D721Med (cell line): ENCODE measurements at regions not wholly inside any gene's neighbourhood (a gene's known extent, or its start where the extent isn't known, plus 50 kb on each side); places are given as distances from the start of the nearest gene placed in this dataset.

Source experiments
- DNase-seq: peaks from one replicate; pipeline ENCODE4 v3.0.0; 2011; ENCODE audit warnings: low spot score; ENCODE audit not compliant: insufficient read length
- FAIRE-seq: peaks from 2 replicates; lab custom pipeline; 2011; peaks lifted over from hg19 to GRCh38; lab: Jason Lieb, UNC
- TF ChIP-seq, protein P1 (sequence below): IDR thresholded peaks from 2 replicates; pipeline ENCODE4 v1.5.1; 2012; ENCODE audit warnings: mild to moderate bottlenecking, control low read depth; ENCODE audit not compliant: insufficient read depth; ENCODE audit errors: missing control alignments

- TF ChIP-seq, protein P1, sequence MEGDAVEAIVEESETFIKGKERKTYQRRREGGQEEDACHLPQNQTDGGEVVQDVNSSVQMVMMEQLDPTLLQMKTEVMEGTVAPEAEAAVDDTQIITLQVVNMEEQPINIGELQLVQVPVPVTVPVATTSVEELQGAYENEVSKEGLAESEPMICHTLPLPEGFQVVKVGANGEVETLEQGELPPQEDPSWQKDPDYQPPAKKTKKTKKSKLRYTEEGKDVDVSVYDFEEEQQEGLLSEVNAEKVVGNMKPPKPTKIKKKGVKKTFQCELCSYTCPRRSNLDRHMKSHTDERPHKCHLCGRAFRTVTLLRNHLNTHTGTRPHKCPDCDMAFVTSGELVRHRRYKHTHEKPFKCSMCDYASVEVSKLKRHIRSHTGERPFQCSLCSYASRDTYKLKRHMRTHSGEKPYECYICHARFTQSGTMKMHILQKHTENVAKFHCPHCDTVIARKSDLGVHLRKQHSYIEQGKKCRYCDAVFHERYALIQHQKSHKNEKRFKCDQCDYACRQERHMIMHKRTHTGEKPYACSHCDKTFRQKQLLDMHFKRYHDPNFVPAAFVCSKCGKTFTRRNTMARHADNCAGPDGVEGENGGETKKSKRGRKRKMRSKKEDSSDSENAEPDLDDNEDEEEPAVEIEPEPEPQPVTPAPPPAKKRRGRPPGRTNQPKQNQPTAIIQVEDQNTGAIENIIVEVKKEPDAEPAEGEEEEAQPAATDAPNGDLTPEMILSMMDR: no peak
Measured at GRCh38 chr6:168865522-168865921, 388.1 kb downstream of the THBS2 start.

DNA sequence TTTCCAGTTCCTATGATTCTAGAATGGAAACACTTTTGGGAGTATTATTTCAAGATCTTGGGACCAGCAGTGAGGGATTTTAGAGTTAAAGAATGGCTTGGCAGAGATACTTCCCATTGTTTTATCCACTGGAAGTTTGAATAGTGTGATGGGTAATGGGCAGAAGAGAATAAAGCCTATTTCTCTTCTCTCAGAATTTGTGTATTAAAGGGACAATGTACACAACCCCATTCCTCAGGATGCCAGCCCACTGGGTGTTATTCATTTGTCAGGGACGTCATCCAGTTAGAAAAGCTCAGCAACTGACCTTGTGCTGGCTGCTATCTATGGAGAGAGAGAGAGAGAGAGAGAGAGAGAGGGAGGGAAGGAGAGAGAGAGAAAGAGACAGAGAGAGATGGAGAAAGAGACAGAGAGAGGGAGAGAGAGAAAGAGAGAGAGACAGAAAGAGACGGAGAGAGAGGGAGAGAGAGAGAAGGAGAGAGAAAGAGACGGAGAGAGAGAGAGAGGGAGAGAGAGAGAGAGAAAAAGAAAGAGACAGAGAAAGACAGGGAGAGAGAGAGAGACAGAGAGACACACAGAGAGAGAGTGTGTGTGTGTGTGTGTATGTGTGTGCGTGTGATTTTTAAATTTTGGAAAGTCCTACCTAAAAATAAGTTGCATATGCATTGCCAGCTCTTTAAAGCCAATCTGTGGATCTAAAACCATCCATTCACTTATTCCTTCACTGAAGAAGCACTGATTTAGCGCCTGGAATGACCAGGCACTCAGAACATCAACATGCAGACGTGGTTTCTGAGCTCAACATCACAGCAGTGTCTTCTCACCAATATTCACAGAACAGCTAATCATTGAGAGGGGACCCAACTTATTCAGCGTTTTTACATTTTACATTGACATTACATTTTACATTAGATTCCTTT, 388.8 kb downstream of the THBS2 start:
- TF ChIP-seq, protein P1: no peak
- no peak for DNase-seq
- FAIRE-seq: no peak

More at GRCh38 chr6:168865522-168865921, 388.1 kb downstream of the THBS2 start:
- DNase-seq (no peak), FAIRE-seq (no peak)

GRCh38 chr6:168863467-168863866, 390.2 kb downstream of the THBS2 start:
- TF ChIP-seq, protein P1: no peak
- no peak for DNase-seq
- no peak for FAIRE-seq

GRCh38 chr6:168862346-168862980, 391.2 kb downstream of the THBS2 start:
- FAIRE-seq (no peak), DNase-seq (no peak)
- TF ChIP-seq, protein P1: no peak

DNA sequence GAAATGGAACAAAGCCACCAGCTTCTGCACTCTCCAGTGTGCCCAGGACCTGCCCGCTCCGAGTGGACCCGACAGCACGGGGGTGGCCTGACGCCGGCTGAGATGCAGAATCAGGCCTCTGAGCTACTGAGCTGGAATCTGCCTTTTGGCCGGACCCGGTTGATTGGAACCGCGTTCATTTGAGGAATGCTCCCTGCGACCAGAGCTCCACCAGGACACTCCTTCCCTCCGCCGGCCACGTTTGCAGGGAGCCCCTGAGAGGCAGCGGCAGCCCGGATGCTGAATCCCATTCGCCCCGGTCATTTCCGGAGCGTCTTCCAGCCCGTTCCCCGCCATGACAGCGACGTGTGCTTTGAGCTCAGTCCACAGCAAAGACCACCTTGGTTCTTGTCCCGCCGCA, 392.7 kb downstream of the THBS2 start:
- no peak for FAIRE-seq
- TF ChIP-seq, protein P1: no peak
- no peak for DNase-seq

GRCh38 chr6:168860341-168860740, 393.3 kb downstream of the THBS2 start:
- TF ChIP-seq, protein P1: no peak
- FAIRE-seq: no peak
- DNase-seq: no peak
